HG02571 (cell line): ENCODE measurements at regions not wholly inside any gene's neighbourhood (a gene's known extent, or its start where the extent isn't known, plus 50 kb on each side); places are given as distances from the start of the nearest gene placed in this dataset.
"Not testable (repeated sequence)": the region's sequence is repeated elsewhere in the genome, so short reads cannot be mapped to it uniquely, and the experiment has no call there.

ENCODE experiments used
- ATAC-seq: cut with Tn5 transposase; IDR thresholded peaks from one replicate; pipeline ENCODE4 v1.9.1; 2021; ENCODE audit warnings: mild to moderate bottlenecking, moderate library complexity; ENCODE audit not compliant: unreplicated experiment

- ATAC-seq = no peak
Measured at GRCh38 chr5:87042554-87042953, 225.1 kb upstream of the RASA1 start.

- ATAC-seq = no peak
Measured at GRCh38 chr5:87048156-87048555, 219.5 kb upstream of the RASA1 start.

DNA sequence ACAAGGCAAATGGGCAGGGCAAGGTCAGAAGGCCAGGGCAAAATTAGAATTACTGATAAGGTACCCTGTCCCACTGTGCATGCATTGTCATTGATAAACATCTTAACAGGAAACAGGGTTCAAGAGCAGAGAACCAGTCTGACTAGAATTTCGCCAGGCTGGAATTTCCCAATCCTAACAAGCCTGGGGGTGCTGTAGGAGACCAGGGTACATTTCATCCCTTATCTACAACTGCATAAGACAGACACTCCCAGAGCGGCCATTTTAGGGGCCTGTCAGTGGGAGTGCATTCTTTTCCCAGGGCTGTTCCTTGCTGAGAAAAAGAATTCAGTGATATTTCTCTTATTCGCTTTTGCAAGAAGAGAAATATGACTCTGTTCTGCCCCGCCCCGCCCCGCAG lies 218.7 kb upstream of the RASA1 start:
- ATAC-seq = not testable (repeated sequence)

DNA sequence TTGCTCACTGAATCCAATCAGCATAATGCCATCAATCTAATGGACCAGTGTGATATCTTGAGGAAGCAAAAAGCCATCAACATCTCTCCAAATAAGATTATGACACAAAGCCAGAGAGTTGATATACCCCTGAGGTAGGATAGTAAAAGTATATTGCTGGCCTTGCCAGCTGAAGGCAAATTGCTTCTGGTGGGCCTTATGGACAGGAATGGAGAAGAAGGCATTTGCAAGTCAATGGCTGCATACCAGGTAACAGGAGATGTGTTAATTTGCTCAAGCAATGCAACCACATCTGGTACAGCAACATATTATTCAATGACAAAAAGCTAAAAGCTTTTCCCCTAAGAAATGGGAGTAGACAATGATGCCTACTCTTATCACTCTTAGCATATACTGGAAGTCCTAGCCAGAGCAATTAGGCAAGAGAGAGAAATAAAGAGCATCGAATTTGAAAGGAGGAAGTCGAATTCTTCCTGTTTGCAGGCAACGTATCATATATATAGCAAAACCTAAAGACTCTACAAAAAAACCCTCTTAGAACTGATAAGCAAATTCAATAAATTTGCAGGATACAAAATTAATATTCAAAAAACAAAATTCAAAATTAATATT lies 216.1 kb upstream of the RASA1 start:
- no peak for ATAC-seq

DNA sequence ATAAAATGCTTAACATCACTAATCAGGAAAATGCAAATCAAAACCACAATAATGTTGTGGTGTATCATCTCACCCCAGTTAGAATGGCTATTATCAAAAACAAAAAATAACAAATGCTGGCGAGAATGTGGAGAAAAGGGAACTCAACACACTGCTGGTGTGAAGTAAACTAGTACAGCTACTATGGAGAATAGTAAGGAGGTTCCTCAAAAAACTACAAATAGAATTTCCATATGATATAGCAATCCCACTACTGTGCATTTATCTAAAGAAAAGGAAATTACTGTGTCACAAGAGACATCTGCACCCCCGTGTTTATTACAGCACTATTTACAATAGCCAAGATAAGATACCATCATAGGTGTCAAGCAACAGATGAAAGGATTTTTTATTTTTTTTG lies 214.5 kb upstream of the RASA1 start:
- ATAC-seq = no peak

- ATAC-seq = no peak
Measured at GRCh38 chr5:87054821-87055220, 212.9 kb upstream of the RASA1 start.

DNA sequence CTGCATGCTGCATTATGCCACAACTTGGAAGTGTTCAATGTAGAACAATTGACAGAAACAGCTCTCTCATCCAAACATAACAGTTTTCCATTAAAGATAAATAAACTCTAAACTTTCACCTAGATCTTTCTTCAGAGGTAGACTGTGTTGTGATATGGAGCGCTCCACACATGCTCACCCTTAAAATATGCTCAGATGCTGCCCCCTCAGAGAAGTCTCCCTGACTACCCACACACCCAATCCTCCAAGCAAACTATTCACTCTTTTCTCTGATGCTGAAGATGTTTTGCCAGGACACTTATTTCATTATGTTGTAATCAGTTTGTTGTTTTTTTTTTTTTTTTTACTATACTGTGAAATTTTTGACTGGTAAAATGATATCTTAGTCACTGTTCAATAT lies 206.6 kb upstream of the RASA1 start:
- ATAC-seq = no peak

DNA sequence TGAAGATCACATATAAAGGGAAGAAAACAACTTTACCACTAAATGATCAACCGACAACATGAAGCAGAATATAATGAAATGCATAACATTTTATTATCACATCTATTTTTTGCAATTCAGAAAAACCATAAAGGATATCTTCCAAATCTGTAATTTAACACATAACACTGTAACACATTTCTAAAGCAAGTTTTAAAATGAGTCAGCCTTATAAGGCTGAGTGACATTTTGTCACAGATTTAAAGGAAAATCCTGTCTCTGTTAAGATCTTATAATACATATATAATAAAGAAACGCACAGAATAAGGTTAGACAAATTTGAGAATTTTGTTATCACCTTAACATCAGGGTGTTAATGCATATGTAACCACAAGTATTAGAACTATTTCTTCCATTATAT lies 198.4 kb upstream of the RASA1 start:
- no peak for ATAC-seq

DNA sequence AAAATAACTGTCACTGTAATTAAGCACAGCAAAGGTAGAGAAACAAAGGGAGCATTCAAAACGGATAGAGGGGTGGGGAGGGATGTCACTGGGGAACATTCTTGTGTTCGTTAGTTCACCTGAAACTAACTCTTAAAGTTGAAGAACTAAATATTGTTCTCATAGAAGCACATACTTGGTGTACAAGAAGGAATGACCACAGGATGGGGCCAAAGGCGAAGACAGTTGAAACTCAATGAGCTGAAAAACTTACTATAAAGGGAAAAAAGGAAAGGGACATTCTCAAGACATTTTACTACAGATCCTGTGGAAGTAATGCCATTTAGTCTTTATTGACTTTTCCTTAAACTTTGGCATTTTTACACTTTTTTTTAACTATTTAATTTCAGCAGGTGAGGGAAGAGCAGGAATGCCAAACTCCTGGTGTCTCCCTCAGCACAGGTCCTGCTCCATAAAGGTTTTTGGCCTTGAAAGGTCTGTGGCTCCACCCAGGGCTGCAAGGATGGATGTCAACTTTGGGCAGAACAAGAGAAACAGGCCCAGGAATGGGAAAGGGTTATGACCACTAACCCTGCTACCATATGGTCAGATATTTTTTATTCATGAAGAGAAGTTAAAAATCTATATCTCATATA lies 197.6 kb upstream of the RASA1 start:
- ATAC-seq = no peak

DNA sequence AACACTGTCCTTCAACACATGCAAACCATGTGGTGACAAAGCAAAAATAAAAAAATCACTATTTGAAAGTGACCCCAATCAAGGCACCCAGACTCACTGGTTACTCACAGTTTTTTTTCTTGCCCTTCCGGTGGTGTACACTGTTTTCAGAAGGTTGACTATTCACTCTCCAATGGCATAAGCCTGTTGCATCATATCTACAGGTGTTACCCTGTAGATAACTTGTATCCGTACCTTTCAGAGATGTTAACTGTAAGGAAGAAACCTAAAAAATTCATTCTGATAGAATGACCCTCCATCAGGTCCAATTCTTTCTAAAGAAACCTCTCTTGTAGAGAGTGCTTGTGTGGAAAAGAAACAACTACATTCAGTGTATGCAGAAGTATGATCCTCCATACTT lies 193.6 kb upstream of the RASA1 start:
- ATAC-seq = no peak

- ATAC-seq = peak; percentile 83
Measured at GRCh38 chr5:87074934-87075541, 192.6 kb upstream of the RASA1 start.

- ATAC-seq = no peak
Measured at GRCh38 chr5:87076411-87076810, 191.3 kb upstream of the RASA1 start.

DNA sequence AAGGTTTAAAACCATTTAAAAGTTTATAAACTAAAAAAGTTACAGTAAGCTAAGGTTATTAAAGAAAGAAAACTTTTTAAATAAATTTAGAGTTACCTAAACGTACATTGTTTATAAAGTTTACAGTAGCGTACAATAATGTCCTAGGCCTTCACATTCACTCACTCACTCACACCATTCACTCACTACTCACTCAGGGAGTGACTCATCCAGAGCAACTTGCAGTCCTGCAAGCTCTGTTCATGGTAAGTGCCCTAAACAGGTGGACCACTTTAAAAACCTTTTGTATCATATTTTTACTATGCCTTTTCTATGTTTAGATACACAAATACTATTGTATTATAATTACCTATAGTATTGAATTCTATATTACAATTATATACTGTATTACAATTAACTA lies 190.8 kb upstream of the RASA1 start:
- no peak for ATAC-seq

DNA sequence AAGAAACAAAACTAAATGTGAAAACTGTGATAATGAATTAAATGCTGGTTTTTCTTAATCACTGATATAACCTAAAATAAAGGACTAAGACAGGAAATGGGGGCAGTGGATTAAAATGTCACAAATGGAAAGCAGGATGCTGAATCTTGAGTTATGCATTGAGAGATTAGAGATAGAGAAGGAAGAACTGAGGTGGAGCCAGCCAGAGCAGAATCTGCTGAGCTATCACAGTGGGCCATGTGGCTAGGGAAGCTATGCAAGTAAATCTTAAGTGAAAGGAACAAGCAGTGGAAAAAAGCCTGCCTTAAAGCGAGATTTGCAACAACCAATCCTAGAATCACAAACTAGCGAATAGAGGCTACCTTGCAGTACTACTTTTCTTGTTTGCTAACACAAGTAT lies 188.5 kb upstream of the RASA1 start:
- ATAC-seq = no peak

DNA sequence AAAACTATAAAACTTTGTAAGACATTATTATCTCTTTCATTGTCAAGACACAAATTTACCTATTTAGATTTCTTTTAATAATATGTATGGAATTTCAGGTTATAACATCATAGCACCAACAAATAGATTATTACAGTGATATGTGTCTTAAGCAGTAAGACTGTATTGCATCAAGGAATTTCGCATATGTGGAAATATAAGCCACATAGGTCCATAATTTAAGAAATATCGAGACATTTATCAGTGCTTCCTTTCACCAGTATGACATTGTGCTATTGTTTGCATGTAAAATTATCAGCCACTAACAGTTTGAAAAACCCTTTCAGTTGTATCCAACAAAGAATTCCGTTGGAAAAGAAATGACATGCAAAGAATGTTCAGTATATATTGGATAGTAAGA lies 186.7 kb upstream of the RASA1 start:
- no peak for ATAC-seq

DNA sequence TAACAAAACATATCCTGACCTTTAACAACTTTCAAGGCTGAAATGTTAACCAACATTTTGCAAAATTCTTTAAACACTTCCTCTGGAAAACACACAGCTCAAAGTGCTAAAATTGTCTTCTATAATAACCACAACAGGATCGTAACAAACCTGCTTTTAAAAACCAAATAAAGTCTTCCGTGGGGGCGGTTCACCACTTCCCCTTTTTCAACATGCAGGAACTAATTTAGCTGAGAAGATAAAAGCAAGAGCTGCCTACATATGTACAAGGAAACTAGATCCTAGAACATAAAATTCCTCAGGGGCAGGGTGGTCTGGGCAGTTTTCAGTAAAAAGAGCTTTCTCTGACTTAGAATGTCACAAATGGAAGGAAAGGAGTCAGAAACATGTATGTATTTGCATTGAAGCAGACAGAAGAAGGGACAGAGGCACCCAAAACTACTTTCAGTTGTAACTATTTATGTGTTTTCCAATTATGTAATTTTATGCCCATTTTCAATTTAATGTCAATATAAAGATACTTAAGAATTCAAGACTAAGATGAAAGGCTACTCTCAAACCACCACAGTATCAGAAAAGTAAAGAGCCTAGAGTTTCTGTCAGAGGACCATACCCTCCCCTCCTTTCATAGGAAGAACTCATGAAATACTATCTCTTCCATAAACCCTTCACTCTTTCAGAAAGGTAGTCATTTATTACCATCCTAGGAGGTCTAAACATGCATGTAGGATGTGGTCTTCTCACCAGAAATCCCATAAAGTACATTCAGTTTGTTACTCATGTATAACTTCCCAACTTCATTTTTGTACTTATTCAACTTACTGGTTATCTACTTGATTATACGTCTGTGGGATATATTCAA lies 185.9 kb upstream of the RASA1 start:
- peak; percentile 92 for ATAC-seq

- no peak for ATAC-seq
Measured at GRCh38 chr5:87094347-87094746, 173.3 kb upstream of the RASA1 start.

GRCh38 chr5:87094833-87095232 lies 172.8 kb upstream of the RASA1 start:
- no peak for ATAC-seq

- ATAC-seq = no peak
Measured at GRCh38 chr5:87095787-87096186, 171.9 kb upstream of the RASA1 start.

DNA sequence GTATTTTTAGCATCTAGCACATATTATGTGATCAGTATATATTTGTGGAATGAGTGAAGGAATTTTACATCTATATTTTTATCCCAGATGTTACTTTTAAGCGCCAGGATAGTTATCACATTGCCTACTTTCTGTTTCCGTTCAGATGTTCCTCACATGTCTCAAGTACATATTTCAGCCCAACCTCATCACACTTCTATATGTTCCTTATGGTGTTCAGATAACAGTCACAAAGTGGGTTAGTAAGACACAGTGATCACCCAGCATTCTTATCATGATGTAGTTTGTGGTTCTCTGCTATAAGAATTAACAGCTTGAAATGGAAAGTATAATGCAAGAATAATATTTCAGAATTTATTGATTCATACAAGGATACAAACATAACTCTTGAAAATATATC lies 170.0 kb upstream of the RASA1 start:
- ATAC-seq = no peak

DNA sequence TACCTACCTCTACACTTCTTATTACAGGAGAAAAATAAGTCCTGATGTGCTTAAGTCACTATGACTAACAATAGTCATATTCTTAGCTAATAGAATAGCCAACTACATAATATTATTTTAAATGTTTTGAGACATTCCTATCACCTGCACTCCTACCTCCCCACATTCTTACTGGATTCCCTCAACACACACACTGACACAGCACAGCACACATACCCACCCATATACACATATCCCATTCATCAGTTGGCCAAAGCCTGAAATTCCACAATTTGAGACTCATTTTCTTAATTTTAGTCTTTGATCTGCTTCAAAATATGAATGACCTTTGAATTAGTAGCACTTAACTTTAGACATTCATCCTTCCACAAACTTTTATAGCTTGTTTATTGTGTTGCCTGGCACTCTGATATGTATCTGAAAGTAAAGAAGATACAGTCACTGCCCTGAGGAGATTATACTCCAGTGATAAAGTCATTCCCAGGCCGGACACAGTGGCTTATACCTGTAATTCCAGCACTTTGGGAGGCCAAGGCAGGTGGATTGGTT lies 168.3 kb upstream of the RASA1 start:
- ATAC-seq = no peak
